ENCODE measurements at regions not wholly inside any gene's neighbourhood (a gene's known extent, or its start where the extent isn't known, plus 50 kb on each side); places are given as distances from the start of the nearest gene placed in this dataset.

DNA sequence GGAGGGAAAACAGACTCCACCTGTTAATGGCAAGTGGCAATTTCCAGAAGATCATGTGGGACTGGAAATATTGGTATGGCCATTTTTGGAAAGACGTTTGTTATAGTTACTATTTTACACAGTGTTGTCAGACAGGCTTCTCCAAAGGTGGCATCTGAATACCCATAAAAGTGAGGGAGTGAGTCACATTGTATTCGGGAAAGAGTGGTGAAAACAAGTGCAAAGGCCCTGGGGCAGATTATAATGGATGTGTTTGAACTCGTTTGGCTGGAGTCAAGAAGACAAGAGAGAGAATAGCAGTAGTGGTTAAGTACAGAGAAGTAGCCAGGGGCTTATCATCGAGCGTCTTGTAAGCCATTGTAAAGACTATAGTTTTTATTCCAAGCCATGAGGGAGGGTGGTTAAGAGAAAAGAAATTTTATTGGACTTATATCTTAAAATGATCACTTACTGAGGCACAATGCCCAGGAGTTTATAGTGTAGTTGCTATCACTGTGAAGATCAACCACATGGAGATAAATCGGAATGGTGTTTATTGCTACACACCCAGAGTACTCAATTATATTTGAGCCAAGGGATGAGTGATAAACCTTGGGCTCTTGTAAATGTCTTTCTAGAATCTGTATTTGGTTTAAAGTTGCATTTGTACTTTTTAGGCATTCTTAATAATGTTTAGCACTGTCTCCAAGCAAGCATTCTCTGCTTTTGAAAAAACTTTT lies 212.8 kb upstream of the KBTBD8 start:
- Histone ChIP-seq H2AFZ (ENCODE audit: low read length) (no peak overlapping the region), H3K4me2 (ENCODE audit: insufficient read depth in 1 of 2, low read depth in 2 of 2, low read length in 2 of 2) (no peak overlapping the region), H3K9ac (replicated peaks in 1 of 4; ENCODE audit: extremely low read depth in 1 of 4, low read depth in 3 of 4, low read length in 3 of 4) (no peak overlapping the region), H3K79me2 (ENCODE audit: control insufficient read depth in 1 of 2, insufficient read depth in 2 of 2, low read length in 2 of 2) (no peaks in the 10 kb centered on the region), H4K91ac (replicated peaks; ENCODE audit: insufficient read length, low read length) (no peak overlapping the region), H4K8ac (ENCODE audit: extremely low read depth, insufficient read depth, low read length) (no peak overlapping the region), H3K36me3 (ENCODE audit: control insufficient read depth in 2 of 4, insufficient read depth in 4 of 4, low read length in 3 of 4) (no peaks in the 10 kb centered on the region), H4K20me1 (replicated peaks in 1 of 2; ENCODE audit: control insufficient read depth in 1 of 2, insufficient read depth in 2 of 2, low read length in 2 of 2) (no peaks in the 10 kb centered on the region), H3K79me1 (ENCODE audit: low read depth, low read length) (no peaks in the 10 kb centered on the region), H4K5ac (ENCODE audit: insufficient read length, low read depth, low read length) (no peak overlapping the region), H3K23me2 (ENCODE audit: low read depth, low read length) (no peaks in the 10 kb centered on the region), H2BK20ac (ENCODE audit: low read length) (no peak overlapping the region), H3K4ac (replicated peaks; ENCODE audit: insufficient read length, low read depth, low read length) (no peak overlapping the region), H3K27ac (ENCODE audit: low read depth, low read length) (no peak overlapping the region), H3K27me3 (replicated peaks in 1 of 4; ENCODE audit: control insufficient read depth in 3 of 4, extremely low read depth in 1 of 4, insufficient read depth in 3 of 4, low read length in 3 of 4) (no peaks in the 10 kb centered on the region; a peak in 1 of 7 replicates), H3K4me1 (replicated peaks in 1 of 4; ENCODE audit: control insufficient read depth in 3 of 4, insufficient read depth in 4 of 4, low read length in 3 of 4) (no peaks in the 10 kb centered on the region), H3K14ac (ENCODE audit: insufficient read length) (no peak overlapping the region), H3K4me3 (ENCODE audit: extremely low read depth in 1 of 4, insufficient read depth in 2 of 4, low read depth in 3 of 4, low read length in 4 of 4) (no peak overlapping the region), H2BK120ac (replicated peaks; ENCODE audit: low read depth, low read length) (no peak overlapping the region), H2AK5ac (ENCODE audit: low read depth, low read length) (no peak overlapping the region), H3K56ac (replicated peaks; ENCODE audit: insufficient read length, low read depth, low read length) (no peak overlapping the region), H2BK5ac (ENCODE audit: low read depth, low read length) (no peak overlapping the region), H2BK15ac (ENCODE audit: low read length) (no peak overlapping the region), H3K9me3 (ENCODE audit: insufficient read depth in 2 of 2, low read depth in 1 of 2, low read length in 1 of 2) (no peaks in the 10 kb centered on the region; a peak in 1 of 4 replicates), H3K18ac (ENCODE audit: extremely low read depth, low read length) (no peak overlapping the region), H2BK12ac (ENCODE audit: low read depth, low read length) (no peak overlapping the region), H3K23ac (ENCODE audit: insufficient read length) (no peak overlapping the region)
- ChIA-PET POLR2A (ENCODE audit: partially characterized antibody) (no interaction called here), CTCF (ENCODE audit: partially characterized antibody) (interaction anchor here (1.1 kb wide), 2 partner anchors 12 to 506 kb away, joined by 3 read pairs; no protein-coding TSS in a partner anchor)
- 91% methylated on average over 6 of the region's 6 CpGs; no CpG with 5 or more reads in 1 of the 2 experiments for WGBS, 2 experiments (ENCODE audit: extremely low coverage in 1 of 2, insufficient coverage in 1 of 2, insufficient read length in 1 of 2, insufficient replicate concordance in 2 of 2, low coverage in 1 of 2, low lambda C conversion rate in 2 of 2, missing lambda C conversion rate in 1 of 2)
- DNase-seq (ENCODE audit: low read depth in 1 of 2, low spot score in 2 of 2) (no peak), FAIRE-seq (no peak)
- TF ChIP-seq EP300 (IDR thresholded peaks at IDR 0.05; ENCODE audit: borderline replicate concordance in 1 of 2, low read depth in 2 of 2, low read length in 2 of 2) (no peak), EZH2 (IDR thresholded peaks at IDR 0.05; ENCODE audit: low read depth, low read length, severe bottlenecking) (no peak)

Data from H1 (cell line).